AG04450 (cell line): ENCODE measurements at regions not wholly inside any gene's neighbourhood (a gene's known extent, or its start where the extent isn't known, plus 50 kb on each side); places are given as distances from the start of the nearest gene placed in this dataset.
"Not testable (repeated sequence)": the region's sequence is repeated elsewhere in the genome, so short reads cannot be mapped to it uniquely, and the experiment has no call there.

Experiments
- CTCF ChIA-PET: fragments of 300-600, 350-600 bp; formaldehyde crosslinking; extraction: SDS; loops from one replicate; lab custom pipeline; 2022; ENCODE audit warnings: antibody characterized with exemption, inconsistent platforms; lab: Charles Lee
- POLR2A ChIA-PET: fragments of 350-600 bp; formaldehyde crosslinking; extraction: SDS; loops from one replicate; lab custom pipeline; 2021; ENCODE audit warnings: antibody characterized with exemption, inconsistent platforms; lab: Yijun Ruan, JAX
- DNase-seq: peaks from one replicate; pipeline ENCODE4 v3.0.0-alpha.2; 2011; ENCODE audit warnings: low read depth, low spot score
- H3K27ac ChIP-seq: one replicate; pipeline ENCODE4 v1.5.1; 2012; ENCODE audit warnings: low read depth, low read length, control low read depth
- H3K27me3 ChIP-seq: one replicate; pipeline ENCODE4 v1.6.0; 2012; ENCODE audit warnings: low read length; ENCODE audit not compliant: control insufficient read depth, insufficient read depth
- H3K4me3 ChIP-seq: 2 replicates; pipeline ENCODE4 v1.5.1; 2011; ENCODE audit warnings: mild to moderate bottlenecking, low read depth, low read length, control low read depth
- H3K9me3 ChIP-seq: 2 replicates; pipeline ENCODE4 v1.5.1; 2012; ENCODE audit warnings: low read length; ENCODE audit not compliant: control insufficient read depth, insufficient read depth
- CTCF ChIP-seq: IDR thresholded peaks from 2 replicates; pipeline ENCODE4 v1.5.1; 2011; ENCODE audit warnings: low read depth, low read length, control low read depth, inconsistent platforms

GRCh38 chr5:174493530-174493929 is 230.9 kb upstream of the MSX2 start:
- DNase-seq: no peak
- Histone ChIP-seq H3K9me3 (peaks cover 4% of the 10 kb centered on the region; the same call in 1 of the 2 replicates), H3K27me3 (no peaks in the 10 kb centered on the region), H3K4me3 (no peak overlapping the region), H3K27ac (no peak overlapping the region)
- POLR2A ChIA-PET: no interaction called here
- TF ChIP-seq CTCF: no peak
- CTCF ChIA-PET: interaction anchor here (0.8 kb wide), 1 partner anchor 31 kb away, joined by 3 read pairs; no protein-coding TSS in a partner anchor

- POLR2A ChIA-PET, CTCF ChIA-PET, H3K27me3 ChIP-seq, H3K4me3 ChIP-seq, H3K9me3 ChIP-seq, H3K27ac ChIP-seq, DNase-seq: not testable (repeated sequence)
Measured at GRCh38 chr5:174497939-174498338, 226.4 kb upstream of the MSX2 start.

GRCh38 chr5:174498575-174498974 is 225.8 kb upstream of the MSX2 start:
- H3K9me3 ChIP-seq, POLR2A ChIA-PET, CTCF ChIA-PET, H3K27me3 ChIP-seq, H3K27ac ChIP-seq, DNase-seq, H3K4me3 ChIP-seq: not testable (repeated sequence)

GRCh38 chr5:174500636-174501035 is 223.7 kb upstream of the MSX2 start:
- H3K27ac ChIP-seq: no peak overlapping the region
- ChIA-PET CTCF (no interaction called here), POLR2A (no interaction called here)
- peaks cover 8% of the 10 kb centered on the region for H3K9me3 ChIP-seq
- no peak for DNase-seq
- H3K4me3 ChIP-seq: no peak overlapping the region
- H3K27me3 ChIP-seq: no peaks in the 10 kb centered on the region
- no peak for TF ChIP-seq CTCF

- no peak overlapping the region for H3K4me3 ChIP-seq
- no peaks in the 10 kb centered on the region for H3K27me3 ChIP-seq
- DNase-seq: no peak
- TF ChIP-seq CTCF: no peak
- H3K27ac ChIP-seq: no peak overlapping the region
- ChIA-PET POLR2A (no interaction called here), CTCF (interaction anchor here (0.6 kb wide), 1 partner anchor 10 kb away, joined by 4 read pairs; no protein-coding TSS in a partner anchor)
- H3K9me3 ChIP-seq: peaks cover 8% of the 10 kb centered on the region
Measured at GRCh38 chr5:174501461-174502069, 222.8 kb upstream of the MSX2 start.

GRCh38 chr5:174503086-174503460 is 221.3 kb upstream of the MSX2 start:
- Histone ChIP-seq H3K9me3 (peaks cover 4% of the 10 kb centered on the region), H3K27me3 (no peaks in the 10 kb centered on the region), H3K27ac (no peak overlapping the region), H3K4me3 (no peak overlapping the region)
- no peak for DNase-seq
- CTCF ChIA-PET: interaction anchor here (0.9 kb wide), 1 partner anchor 93 kb away, joined by 3 read pairs; no protein-coding TSS in a partner anchor
- POLR2A ChIA-PET: no interaction called here
- TF ChIP-seq CTCF: no peak
